Activated naive CD8-positive, alpha-beta T cell (primary cell): ENCODE measurements at regions not wholly inside any gene's neighbourhood (a gene's known extent, or its start where the extent isn't known, plus 50 kb on each side); places are given as distances from the start of the nearest gene placed in this dataset.
"Not testable (repeated sequence)": the region's sequence is repeated elsewhere in the genome, so short reads cannot be mapped to it uniquely, and the experiment has no call there.

ENCODE experiments used
- H3K27ac Mint-ChIP-seq: one replicate; pipeline ENCODE4 v1.8.0; 2021; ENCODE audit warnings: mixed read lengths
- H3K27me3 Mint-ChIP-seq: one replicate; pipeline ENCODE4 v1.8.0; 2021; ENCODE audit warnings: mixed read lengths
- H3K36me3 Mint-ChIP-seq: one replicate; pipeline ENCODE4 v1.8.0; 2021; ENCODE audit warnings: mixed read lengths
- H3K4me1 Mint-ChIP-seq: one replicate; pipeline ENCODE4 v1.8.0; 2021; ENCODE audit warnings: low read depth, mixed read lengths
- H3K4me3 Mint-ChIP-seq: one replicate; pipeline ENCODE4 v1.8.0; 2021; ENCODE audit warnings: mild to moderate bottlenecking, mixed read lengths
- H3K9me3 Mint-ChIP-seq: one replicate; pipeline ENCODE4 v1.8.0; 2021; ENCODE audit warnings: low read depth, mixed read lengths

- peaks cover 69% of the 10 kb centered on the region for H3K27me3 Mint-ChIP-seq
- peaks cover 3% of the 10 kb centered on the region for H3K36me3 Mint-ChIP-seq
- peak overlapping the region; percentile 84 for H3K27ac Mint-ChIP-seq
- H3K9me3 Mint-ChIP-seq: peaks cover 14% of the 10 kb centered on the region
- peak overlapping the region; percentile 28 for H3K4me3 Mint-ChIP-seq
- H3K4me1 Mint-ChIP-seq: peaks cover 26% of the 10 kb centered on the region
These were observed 196.9 kb upstream of the ZNF184 start for GRCh38 chr6:27669624-27670301.

- peaks cover 14% of the 10 kb centered on the region for H3K9me3 Mint-ChIP-seq
- H3K27me3 Mint-ChIP-seq: peaks cover 68% of the 10 kb centered on the region
- peaks cover 26% of the 10 kb centered on the region for H3K4me1 Mint-ChIP-seq
- peak overlapping the region; percentile 28 for H3K4me3 Mint-ChIP-seq
- H3K27ac Mint-ChIP-seq: peak overlapping the region; percentile 84
- peaks cover 3% of the 10 kb centered on the region for H3K36me3 Mint-ChIP-seq
These were observed 196.4 kb upstream of the ZNF184 start for GRCh38 chr6:27669295-27669623.

- peak overlapping the region; percentile 30 for H3K4me3 Mint-ChIP-seq
- peaks cover 14% of the 10 kb centered on the region for H3K9me3 Mint-ChIP-seq
- H3K4me1 Mint-ChIP-seq: peaks cover 26% of the 10 kb centered on the region
- peaks cover 65% of the 10 kb centered on the region for H3K27me3 Mint-ChIP-seq
- peak overlapping the region; percentile 84 for H3K27ac Mint-ChIP-seq
- peaks cover 3% of the 10 kb centered on the region for H3K36me3 Mint-ChIP-seq
These were observed 195.8 kb upstream of the ZNF184 start for GRCh38 chr6:27668442-27669294.

GRCh38 chr6:27667657-27668441 lies 194.9 kb upstream of the ZNF184 start:
- H3K27me3 Mint-ChIP-seq: peaks cover 64% of the 10 kb centered on the region
- H3K36me3 Mint-ChIP-seq: peaks cover 3% of the 10 kb centered on the region
- peak overlapping the region; percentile 84 for H3K27ac Mint-ChIP-seq
- H3K9me3 Mint-ChIP-seq: peaks cover 9% of the 10 kb centered on the region
- H3K4me1 Mint-ChIP-seq: peaks cover 26% of the 10 kb centered on the region
- peak overlapping the region; percentile 30 for H3K4me3 Mint-ChIP-seq

- peak overlapping the region; percentile 41 for H3K27ac Mint-ChIP-seq
These were observed 194.2 kb upstream of the ZNF184 start for GRCh38 chr6:27667016-27667656.

GRCh38 chr6:27662769-27663168 lies 189.9 kb upstream of the ZNF184 start:
- H3K27ac Mint-ChIP-seq: no peak overlapping the region
- peaks cover 5% of the 10 kb centered on the region for H3K9me3 Mint-ChIP-seq
- H3K4me1 Mint-ChIP-seq: peaks cover under 1% of the 10 kb centered on the region
- no peaks in the 10 kb centered on the region for H3K36me3 Mint-ChIP-seq
- H3K27me3 Mint-ChIP-seq: peaks cover 34% of the 10 kb centered on the region
- H3K4me3 Mint-ChIP-seq: no peak overlapping the region

More at GRCh38 chr6:27667016-27667656, 194.2 kb upstream of the ZNF184 start:
- Mint-ChIP-seq H3K36me3 (no peaks in the 10 kb centered on the region), H3K27me3 (peaks cover 60% of the 10 kb centered on the region), H3K4me1 (peaks cover 19% of the 10 kb centered on the region), H3K4me3 (no peak overlapping the region), H3K9me3 (peaks cover 5% of the 10 kb centered on the region)

GRCh38 chr6:27662212-27662611 lies 189.3 kb upstream of the ZNF184 start:
- not testable (repeated sequence) for H3K36me3 Mint-ChIP-seq, H3K4me3 Mint-ChIP-seq, H3K4me1 Mint-ChIP-seq, H3K27ac Mint-ChIP-seq, H3K9me3 Mint-ChIP-seq
- H3K27me3 Mint-ChIP-seq: peaks cover 30% of the 10 kb centered on the region

- peaks cover 43% of the 10 kb centered on the region for H3K27me3 Mint-ChIP-seq
- H3K9me3 Mint-ChIP-seq, H3K27ac Mint-ChIP-seq, H3K4me1 Mint-ChIP-seq, H3K36me3 Mint-ChIP-seq, H3K4me3 Mint-ChIP-seq: not testable (repeated sequence)
These were observed 180.4 kb upstream of the ZNF184 start for GRCh38 chr6:27653143-27653825.

- no peaks in the 10 kb centered on the region for H3K4me1 Mint-ChIP-seq
- H3K27me3 Mint-ChIP-seq: peaks cover 47% of the 10 kb centered on the region
These were observed 178.4 kb upstream of the ZNF184 start for GRCh38 chr6:27651371-27651732.

GRCh38 chr6:27650620-27651370 lies 177.9 kb upstream of the ZNF184 start:
- Mint-ChIP-seq H3K9me3 (peaks cover 6% of the 10 kb centered on the region), H3K27ac (peak overlapping the region; percentile 36), H3K4me1 (no peaks in the 10 kb centered on the region), H3K27me3 (peaks cover 48% of the 10 kb centered on the region), H3K4me3 (no peak overlapping the region), H3K36me3 (peaks cover 2% of the 10 kb centered on the region)

More at GRCh38 chr6:27651371-27651732, 178.4 kb upstream of the ZNF184 start:
- Mint-ChIP-seq H3K4me3 (no peak overlapping the region), H3K27ac (no peak overlapping the region), H3K9me3 (peaks cover 6% of the 10 kb centered on the region), H3K36me3 (peaks cover 2% of the 10 kb centered on the region)

- Mint-ChIP-seq H3K27me3 (peaks cover 35% of the 10 kb centered on the region), H3K27ac (no peak overlapping the region), H3K4me1 (no peaks in the 10 kb centered on the region), H3K4me3 (no peak overlapping the region), H3K9me3 (peaks cover 5% of the 10 kb centered on the region), H3K36me3 (no peaks in the 10 kb centered on the region)
These were observed 171.6 kb upstream of the ZNF184 start for GRCh38 chr6:27644528-27644927.

- Mint-ChIP-seq H3K27ac (no peak overlapping the region), H3K27me3 (peaks cover 36% of the 10 kb centered on the region), H3K4me3 (no peak overlapping the region), H3K4me1 (no peaks in the 10 kb centered on the region), H3K36me3 (no peaks in the 10 kb centered on the region), H3K9me3 (peaks cover 5% of the 10 kb centered on the region)
These were observed 170.0 kb upstream of the ZNF184 start for GRCh38 chr6:27642744-27643456.

- H3K36me3 Mint-ChIP-seq, H3K27ac Mint-ChIP-seq, H3K4me1 Mint-ChIP-seq, H3K9me3 Mint-ChIP-seq, H3K4me3 Mint-ChIP-seq: not testable (repeated sequence)
- peaks cover 50% of the 10 kb centered on the region for H3K27me3 Mint-ChIP-seq
These were observed 163.0 kb upstream of the ZNF184 start for GRCh38 chr6:27635886-27636285.
